H9 (cell line): ENCODE measurements at regions not wholly inside any gene's neighbourhood (a gene's known extent, or its start where the extent isn't known, plus 50 kb on each side); places are given as distances from the start of the nearest gene placed in this dataset.

Source experiments
- DNase-seq: peaks from one replicate; pipeline ENCODE4 v3.0.0-alpha.2; 2017
- H2AFZ ChIP-seq: one replicate; pipeline ENCODE4 v1.6.1; 2013; ENCODE audit warnings: mild to moderate bottlenecking, low read length, control low read depth, moderate library complexity
- H2AK5ac ChIP-seq: 2 replicates; pipeline ENCODE4 v1.6.1; 2013; ENCODE audit warnings: low read length, control low read depth, mixed read lengths; ENCODE audit not compliant: insufficient read length
- H2BK120ac ChIP-seq: one replicate; pipeline ENCODE4 v1.6.1; 2013; ENCODE audit warnings: low read depth, mild to moderate bottlenecking, low read length, control low read depth, inconsistent platforms; ENCODE audit not compliant: poor library complexity, severe bottlenecking
- H2BK12ac ChIP-seq: 2 replicates; pipeline ENCODE4 v1.6.1; 2013; ENCODE audit warnings: low read length, control low read depth, mixed read lengths, low read depth; ENCODE audit not compliant: insufficient read length
- H2BK15ac ChIP-seq: 2 replicates; pipeline ENCODE4 v1.6.1; 2013; ENCODE audit warnings: low read depth, low read length, control low read depth
- H2BK20ac ChIP-seq: one replicate; pipeline ENCODE4 v1.6.1; 2013; ENCODE audit warnings: low read depth, mild to moderate bottlenecking, low read length, control low read depth, inconsistent platforms; ENCODE audit not compliant: poor library complexity, severe bottlenecking
- H2BK5ac ChIP-seq: 2 replicates; pipeline ENCODE4 v1.6.1; 2013; ENCODE audit warnings: low read length, control low read depth, mixed read lengths; ENCODE audit not compliant: insufficient read length
- H3K14ac ChIP-seq: 2 replicates; pipeline ENCODE4 v1.6.1; 2013; ENCODE audit warnings: low read length, control low read depth; ENCODE audit not compliant: insufficient read depth
- H3K18ac ChIP-seq: 2 replicates; pipeline ENCODE4 v1.6.1; 2013; ENCODE audit warnings: low read depth, mild to moderate bottlenecking, mixed read lengths, low read length, control low read depth; ENCODE audit not compliant: insufficient read length
- H3K23ac ChIP-seq: 2 replicates; pipeline ENCODE4 v1.6.1; 2013; ENCODE audit warnings: low read length, control low read depth, mixed read lengths, low read depth; ENCODE audit not compliant: insufficient read length
- H3K23me2 ChIP-seq: 2 replicates; pipeline ENCODE4 v1.6.1; 2013; ENCODE audit warnings: low read depth, mild to moderate bottlenecking, mixed read lengths, low read length, control low read depth; ENCODE audit not compliant: insufficient read length, poor library complexity, severe bottlenecking
- H3K27ac ChIP-seq: 2 replicates; pipeline ENCODE4 v1.5.1; 2013; ENCODE audit warnings: low read length, control low read depth, mixed read lengths, low read depth; ENCODE audit not compliant: insufficient read length
- H3K27me3 ChIP-seq: 2 replicates; pipeline ENCODE4 v1.6.1; 2013; ENCODE audit warnings: low read length, control low read depth, inconsistent platforms; ENCODE audit not compliant: insufficient read depth
- H3K4ac ChIP-seq: 2 replicates; pipeline ENCODE4 v1.6.1; 2013; ENCODE audit warnings: low read depth, mild to moderate bottlenecking, control low read depth, inconsistent platforms, low read length, moderate library complexity
- H3K4me1 ChIP-seq: 2 replicates; pipeline ENCODE4 v1.6.1; 2013; ENCODE audit warnings: low read length, control low read depth, inconsistent platforms; ENCODE audit not compliant: insufficient read depth
- H3K4me2 ChIP-seq: 2 replicates; pipeline ENCODE4 v1.6.1; 2013; ENCODE audit warnings: low read length, control low read depth, mixed read lengths; ENCODE audit not compliant: insufficient read length, insufficient read depth
- H3K56ac ChIP-seq: 2 replicates; pipeline ENCODE4 v1.6.1; 2013; ENCODE audit warnings: low read depth, mild to moderate bottlenecking, mixed read lengths, low read length, control low read depth; ENCODE audit not compliant: insufficient read length
- H3K79me1 ChIP-seq: 2 replicates; pipeline ENCODE4 v1.6.1; 2013; ENCODE audit warnings: low read depth, mild to moderate bottlenecking, moderate library complexity, low read length, control low read depth, inconsistent platforms; ENCODE audit not compliant: insufficient read depth, poor library complexity, severe bottlenecking
- H3K79me2 ChIP-seq: 2 replicates; pipeline ENCODE4 v1.6.1; 2013; ENCODE audit warnings: low read length, control low read depth, inconsistent platforms; ENCODE audit not compliant: insufficient read depth
- H3K9ac ChIP-seq: 2 replicates; pipeline ENCODE4 v1.6.1; 2013; ENCODE audit warnings: low read length, control low read depth, mixed read lengths; ENCODE audit not compliant: insufficient read length; ENCODE audit errors: extremely low read depth
- H3K9me3 ChIP-seq: one replicate; pipeline ENCODE4 v1.6.1; 2013; ENCODE audit warnings: low read depth, low read length, inconsistent platforms; ENCODE audit not compliant: control insufficient read depth
- H3T11ph ChIP-seq: one replicate; pipeline ENCODE4 v1.6.1; 2013; ENCODE audit warnings: mild to moderate bottlenecking, low read length, control low read depth, inconsistent platforms
- H4K20me1 ChIP-seq: one replicate; pipeline ENCODE4 v1.6.1; 2013; ENCODE audit not compliant: control insufficient read depth, insufficient read length, insufficient read depth
- H4K5ac ChIP-seq: 2 replicates; pipeline ENCODE4 v1.6.1; 2013; ENCODE audit warnings: low read depth, mild to moderate bottlenecking, mixed read lengths, low read length, control low read depth; ENCODE audit not compliant: insufficient read length
- H4K8ac ChIP-seq: replicated peaks from 2 replicates; pipeline ENCODE4 v1.6.1; 2013; ENCODE audit warnings: low read length, control low read depth, mixed read lengths, low read depth; ENCODE audit not compliant: insufficient read length
- H4K91ac ChIP-seq: 2 replicates; pipeline ENCODE4 v1.6.1; 2013; ENCODE audit warnings: low read depth, mild to moderate bottlenecking, moderate library complexity, mixed read lengths, low read length, control low read depth; ENCODE audit not compliant: insufficient read length
- H3K27ac Mint-ChIP-seq, 3 experiments: 2 replicates in 2 of 3; 3 replicates in 1 of 3; pipeline ENCODE4 v1.8.0; 2020 to 2021; ENCODE audit warnings: mixed read lengths in 3 of 3, mild to moderate bottlenecking in 1 of 3, moderate library complexity in 1 of 3
- H3K27me3 Mint-ChIP-seq: 2 replicates; pipeline ENCODE4 v1.8.0; 2021; ENCODE audit warnings: low read depth, mild to moderate bottlenecking, moderate library complexity, mixed read lengths
- H3K36me3 Mint-ChIP-seq, 3 experiments: 2 replicates in 2 of 3; 3 replicates in 1 of 3; pipeline ENCODE4 v1.8.0; 2020 to 2021; ENCODE audit warnings: low read depth in 3 of 3, mixed read lengths in 3 of 3; ENCODE audit not compliant: insufficient read depth in 1 of 3
- H3K4me1 Mint-ChIP-seq, 2 experiments: 2 replicates each; pipeline ENCODE4 v1.8.0; 2020; ENCODE audit warnings: mixed read lengths in 2 of 2
- H3K4me3 Mint-ChIP-seq, 2 experiments: 2 replicates in 1 of 2; 3 replicates in 1 of 2; pipeline ENCODE4 v1.8.0; 2020 to 2021; ENCODE audit warnings: mild to moderate bottlenecking in 2 of 2, mixed read lengths in 2 of 2, moderate library complexity in 1 of 2
- H3K9me3 Mint-ChIP-seq, 2 experiments: 2 replicates in 1 of 2; 3 replicates in 1 of 2; pipeline ENCODE4 v1.8.0; 2020; ENCODE audit warnings: mild to moderate bottlenecking in 2 of 2, mixed read lengths in 2 of 2, moderate library complexity in 1 of 2
- WGBS: extraction: QIAGEN DNeasy Blood & Tissue Kit; methylation state at CpG from one replicate; pipeline ENCODE4 v1.1.7; 2013; ENCODE audit warnings: missing lambda C conversion rate, low lambda C conversion rate, mixed read lengths; ENCODE audit not compliant: insufficient read length; ENCODE audit errors: extremely low coverage; 5-methylcytosine and 5-hydroxymethylcytosine counted together
- TF ChIP-seq, protein P1 (sequence below): fragments of 200-600 bp; sonication (generic); conservative IDR thresholded peaks from 3 replicates; pipeline ENCODE4 v1.8.0; 2021; ENCODE audit warnings: antibody characterized with exemption, mild to moderate bottlenecking

GRCh38 chr16:5775916-5776315 is 678.3 kb upstream of the EEF2KMT start:
- H3K4me1 ChIP-seq = no peaks in the 10 kb centered on the region
- DNase-seq = no peak
- H2BK5ac ChIP-seq = no peak overlapping the region
- no peak overlapping the region for H3K27ac ChIP-seq
- H3K9me3 Mint-ChIP-seq = no peaks in the 10 kb centered on the region
- H3K18ac ChIP-seq = no peak overlapping the region
- WGBS = no CpG with 5 or more reads among the region's 5 CpGs
- H3K56ac ChIP-seq = no peak overlapping the region
- no peak overlapping the region for H3K9ac ChIP-seq
- H3K9me3 ChIP-seq = no peaks in the 10 kb centered on the region
- no peak overlapping the region for H2BK120ac ChIP-seq
- no peak overlapping the region for H3K27ac Mint-ChIP-seq
- no peak overlapping the region for H4K91ac ChIP-seq
- H4K20me1 ChIP-seq = no peaks in the 10 kb centered on the region
- no peak overlapping the region for H2AK5ac ChIP-seq
- no peaks in the 10 kb centered on the region for H3K23me2 ChIP-seq
- H3K4ac ChIP-seq = no peak overlapping the region
- no peaks in the 10 kb centered on the region for H3K36me3 Mint-ChIP-seq
- no peak overlapping the region for H4K5ac ChIP-seq
- no peaks in the 10 kb centered on the region for H3K79me1 ChIP-seq
- H3K4me3 Mint-ChIP-seq = no peak overlapping the region
- no peaks in the 10 kb centered on the region for H3K79me2 ChIP-seq
- no peaks in the 10 kb centered on the region for H3K27me3 Mint-ChIP-seq
- no peak overlapping the region for H3K14ac ChIP-seq
- no peak overlapping the region for H2AFZ ChIP-seq
- no peak overlapping the region for H4K8ac ChIP-seq
- peaks cover 0 to under 1% of the 10 kb centered on the region in 2 experiments; a peak in 1 of 4 replicates for H3K4me1 Mint-ChIP-seq
- H2BK15ac ChIP-seq = no peak overlapping the region
- H3K23ac ChIP-seq = no peak overlapping the region
- no peak overlapping the region for H3T11ph ChIP-seq
- no peak overlapping the region for H2BK12ac ChIP-seq
- no peak overlapping the region for H2BK20ac ChIP-seq
- TF ChIP-seq, protein P1, sequence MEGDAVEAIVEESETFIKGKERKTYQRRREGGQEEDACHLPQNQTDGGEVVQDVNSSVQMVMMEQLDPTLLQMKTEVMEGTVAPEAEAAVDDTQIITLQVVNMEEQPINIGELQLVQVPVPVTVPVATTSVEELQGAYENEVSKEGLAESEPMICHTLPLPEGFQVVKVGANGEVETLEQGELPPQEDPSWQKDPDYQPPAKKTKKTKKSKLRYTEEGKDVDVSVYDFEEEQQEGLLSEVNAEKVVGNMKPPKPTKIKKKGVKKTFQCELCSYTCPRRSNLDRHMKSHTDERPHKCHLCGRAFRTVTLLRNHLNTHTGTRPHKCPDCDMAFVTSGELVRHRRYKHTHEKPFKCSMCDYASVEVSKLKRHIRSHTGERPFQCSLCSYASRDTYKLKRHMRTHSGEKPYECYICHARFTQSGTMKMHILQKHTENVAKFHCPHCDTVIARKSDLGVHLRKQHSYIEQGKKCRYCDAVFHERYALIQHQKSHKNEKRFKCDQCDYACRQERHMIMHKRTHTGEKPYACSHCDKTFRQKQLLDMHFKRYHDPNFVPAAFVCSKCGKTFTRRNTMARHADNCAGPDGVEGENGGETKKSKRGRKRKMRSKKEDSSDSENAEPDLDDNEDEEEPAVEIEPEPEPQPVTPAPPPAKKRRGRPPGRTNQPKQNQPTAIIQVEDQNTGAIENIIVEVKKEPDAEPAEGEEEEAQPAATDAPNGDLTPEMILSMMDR = no peak
- H3K4me2 ChIP-seq = no peak overlapping the region
- no peaks in the 10 kb centered on the region for H3K27me3 ChIP-seq
